NCI-H1930 (cell line): ENCODE measurements at regions not wholly inside any gene's neighbourhood (a gene's known extent, or its start where the extent isn't known, plus 50 kb on each side); places are given as distances from the start of the nearest gene placed in this dataset.

ENCODE experiments used
- DNase-seq, 2 experiments: peaks; one replicate each; lab custom pipeline; 2025; lab: John Stamatoyannopoulos, UW

GRCh38 chr2:611519-611918 is 65.7 kb downstream of the TMEM18 start:
- DNase-seq = no peak

DNA sequence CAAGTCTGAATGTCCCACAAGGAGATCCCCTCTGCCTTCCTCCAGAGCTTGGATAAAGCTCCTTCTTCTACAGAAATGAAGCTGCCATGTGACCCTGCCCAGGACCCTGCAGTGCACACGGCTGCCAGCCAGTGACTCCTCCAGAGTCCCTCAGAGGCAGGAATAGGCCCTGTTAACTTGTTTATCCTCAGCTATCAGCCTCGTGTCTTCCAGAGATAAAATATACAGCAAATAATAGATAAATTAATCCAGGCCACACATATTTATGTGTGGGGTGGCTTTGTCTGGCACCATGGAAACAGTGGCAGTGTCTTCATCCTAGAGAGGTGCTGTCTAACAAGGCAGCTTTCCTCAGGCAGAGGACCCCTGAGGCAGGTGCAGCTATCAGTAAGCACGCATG is 66.7 kb downstream of the TMEM18 start:
- no peak for DNase-seq

DNA sequence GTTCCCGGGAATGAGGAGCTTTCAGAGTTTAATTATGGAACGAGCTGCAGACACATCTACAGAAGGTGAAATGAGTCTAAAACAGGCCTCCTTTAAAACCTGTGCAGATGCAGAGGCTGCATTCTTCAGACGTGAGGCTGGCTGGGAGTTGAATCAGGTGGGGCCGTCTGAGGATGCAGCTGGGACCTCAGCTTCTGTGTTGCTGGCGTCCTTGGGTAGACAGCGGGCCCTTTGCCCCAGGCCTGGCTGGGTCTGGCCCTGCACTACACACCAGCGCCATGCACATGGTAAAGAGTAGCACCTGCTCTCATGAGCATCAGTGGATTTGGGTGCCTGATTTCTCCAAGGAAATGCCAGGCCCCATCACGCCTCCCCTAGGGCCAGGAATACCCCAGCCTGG is 67.3 kb downstream of the TMEM18 start:
- no peak for DNase-seq

- no peak for DNase-seq
Observed at GRCh38 chr2:609449-609848, 67.8 kb downstream of the TMEM18 start.

DNA sequence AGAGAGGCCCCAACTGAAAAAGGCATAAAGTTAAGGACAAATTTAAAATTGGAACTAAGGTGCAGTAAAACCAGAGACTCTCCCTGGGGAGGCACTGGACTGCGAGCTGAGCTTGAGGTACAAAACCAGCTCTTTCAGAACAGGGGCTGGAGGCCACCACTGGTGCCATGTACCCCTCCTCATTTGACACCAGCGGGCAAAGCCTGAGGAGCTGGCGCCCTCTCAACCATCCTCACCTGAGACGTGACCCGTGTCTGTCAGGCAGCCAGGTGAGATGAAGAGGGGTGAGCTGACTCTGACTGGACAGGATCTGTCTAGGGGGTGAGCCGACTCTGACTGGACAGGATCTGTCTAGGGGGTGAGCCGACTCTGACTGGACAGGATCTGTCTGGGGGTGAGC is 68.5 kb downstream of the TMEM18 start:
- DNase-seq = no peak

DNA sequence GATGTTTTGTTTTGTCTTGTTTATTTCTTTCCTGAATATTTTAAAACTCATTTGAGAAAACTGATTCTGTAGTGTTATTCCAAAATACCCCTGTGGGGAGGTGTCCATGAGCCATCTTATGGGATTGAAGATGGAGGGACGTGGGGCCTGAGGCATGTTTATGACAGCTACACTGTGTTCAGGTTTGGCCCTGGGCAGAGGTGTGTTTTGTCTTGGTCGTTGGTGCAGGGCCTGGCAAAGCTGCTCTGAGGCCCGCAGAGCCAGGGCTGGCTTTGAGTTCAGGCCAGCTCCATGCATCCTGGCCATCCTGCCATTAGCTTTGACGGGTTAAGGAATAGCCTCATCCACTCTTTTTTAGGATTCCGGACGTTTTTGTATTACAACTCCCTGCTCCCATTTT is 68.9 kb downstream of the TMEM18 start:
- no peak for DNase-seq

DNA sequence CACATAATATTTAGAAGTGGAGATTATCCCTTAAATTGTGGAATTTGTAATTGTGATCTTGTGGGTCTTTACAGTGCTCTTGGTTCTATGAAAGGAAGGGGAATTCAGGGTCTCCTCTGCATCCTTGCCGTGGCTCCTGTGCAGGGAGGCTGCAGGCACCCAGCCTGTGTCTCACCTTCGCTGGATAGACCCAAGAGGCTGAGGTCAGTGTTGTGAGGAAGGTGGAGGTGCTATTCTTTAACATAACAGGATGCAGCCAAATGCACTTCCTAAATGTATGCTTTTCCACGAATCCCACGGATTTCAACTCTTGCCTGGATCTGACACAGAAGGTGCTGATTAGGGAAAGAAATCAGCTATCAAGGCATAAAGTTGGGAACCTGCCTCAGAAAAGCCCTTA is 69.5 kb downstream of the TMEM18 start:
- no peak for DNase-seq

- DNase-seq = no peak
Observed at GRCh38 chr2:607172-607571, 70.0 kb downstream of the TMEM18 start.

GRCh38 chr2:605674-606608 is 71.3 kb downstream of the TMEM18 start:
- DNase-seq = no peak

- no peak for DNase-seq
Observed at GRCh38 chr2:604854-605524, 72.2 kb downstream of the TMEM18 start.

GRCh38 chr2:604385-604784 is 72.8 kb downstream of the TMEM18 start:
- DNase-seq = no peak

GRCh38 chr2:603869-604268 is 73.3 kb downstream of the TMEM18 start:
- no peak for DNase-seq

GRCh38 chr2:603427-603826 is 73.8 kb downstream of the TMEM18 start:
- no peak for DNase-seq

GRCh38 chr2:602571-603359 is 74.4 kb downstream of the TMEM18 start:
- DNase-seq = no peak

GRCh38 chr2:601806-602455 is 75.3 kb downstream of the TMEM18 start:
- no peak for DNase-seq

DNA sequence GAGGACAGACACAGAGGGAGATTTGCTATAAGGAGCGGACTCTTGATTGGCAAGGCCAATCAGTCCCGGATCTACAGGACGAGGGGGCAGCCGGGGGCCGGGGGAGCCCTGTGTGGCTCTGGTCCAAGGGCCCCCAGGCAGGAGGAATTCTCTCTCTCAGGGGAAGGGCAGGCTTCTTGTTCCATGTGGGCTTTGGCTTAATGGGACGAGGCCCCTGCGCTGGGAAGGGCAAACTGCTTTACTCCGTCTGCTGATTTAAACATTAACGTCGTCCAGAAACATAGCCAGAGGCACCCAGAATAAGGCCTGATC is 75.9 kb downstream of the TMEM18 start:
- no peak for DNase-seq

DNA sequence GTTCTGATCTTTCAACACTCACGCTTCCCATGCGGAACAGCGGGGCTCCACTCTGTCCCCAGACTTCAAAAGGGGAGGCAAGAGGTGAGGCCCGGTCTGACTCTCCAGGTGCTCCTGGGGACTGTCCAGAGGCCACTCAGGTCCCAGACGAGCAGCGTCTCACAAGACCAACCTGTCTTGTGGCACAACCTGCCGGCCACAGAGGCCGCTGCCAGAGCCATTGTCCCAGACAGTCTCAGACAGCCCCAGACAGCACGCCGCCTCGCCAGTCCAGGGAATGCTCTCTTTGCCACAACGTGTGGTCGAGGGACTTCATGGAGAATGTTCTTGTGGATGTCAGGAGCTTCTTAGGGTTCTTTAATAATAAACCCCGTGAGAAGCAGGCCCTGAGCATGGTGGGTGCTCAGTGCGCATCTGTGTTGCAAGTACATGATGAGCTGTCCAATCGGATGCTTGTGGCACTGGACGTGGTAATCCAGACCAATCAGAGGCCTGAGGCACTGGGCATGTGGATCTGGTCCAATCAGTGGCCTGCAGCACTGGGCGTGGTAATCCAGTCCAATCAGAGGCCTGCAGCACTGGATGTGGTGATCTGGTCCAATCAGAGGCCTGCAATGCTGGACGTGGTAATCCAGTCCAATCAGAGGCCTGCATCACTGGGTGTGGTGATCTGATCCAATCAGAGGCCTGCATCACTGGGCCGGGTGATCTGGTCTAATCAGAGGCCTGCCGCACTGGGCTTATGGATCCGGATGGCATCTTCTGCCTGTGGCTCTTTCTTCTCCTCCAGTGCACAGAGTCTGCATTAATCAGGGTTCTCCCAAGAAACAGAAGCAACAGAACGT is 76.4 kb downstream of the TMEM18 start:
- no peak for DNase-seq

- no peak for DNase-seq
Observed at GRCh38 chr2:599601-600000, 77.6 kb downstream of the TMEM18 start.

DNA sequence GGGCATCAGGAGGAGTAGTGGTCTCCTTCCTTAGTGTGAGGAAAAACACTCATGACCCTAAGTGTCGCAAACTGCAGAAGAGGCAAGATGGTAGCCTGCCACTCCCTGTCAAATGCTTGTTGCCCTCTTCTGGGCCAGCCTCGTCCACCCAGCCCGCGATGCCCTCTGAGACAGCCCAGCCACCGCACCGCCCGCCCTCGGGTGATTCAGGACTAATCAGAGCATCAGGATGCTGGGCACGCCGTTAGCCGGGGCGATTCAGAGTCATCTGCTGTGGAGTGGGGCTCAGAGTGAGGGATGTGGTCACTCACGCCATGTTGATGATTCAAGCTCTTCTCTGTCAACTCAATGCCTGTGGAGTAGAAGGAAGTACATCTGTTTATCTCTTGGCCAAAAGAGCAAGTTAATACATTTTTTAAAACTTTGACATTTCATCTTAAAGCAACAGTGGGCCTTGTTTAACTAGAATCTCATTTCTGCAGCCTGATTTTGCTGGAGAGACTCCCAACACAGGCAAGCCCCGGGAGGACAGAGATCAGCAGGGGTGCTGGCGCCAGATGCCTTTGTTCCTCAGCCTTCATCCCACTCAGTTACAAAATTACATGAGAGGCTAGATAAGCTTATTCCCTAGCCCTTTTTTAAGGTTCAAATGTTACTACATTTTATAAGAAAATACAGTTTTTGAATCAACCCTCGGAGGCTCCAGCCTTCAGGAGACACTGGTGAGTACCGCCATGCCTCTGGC is 79.0 kb downstream of the TMEM18 start:
- DNase-seq = no peak

DNA sequence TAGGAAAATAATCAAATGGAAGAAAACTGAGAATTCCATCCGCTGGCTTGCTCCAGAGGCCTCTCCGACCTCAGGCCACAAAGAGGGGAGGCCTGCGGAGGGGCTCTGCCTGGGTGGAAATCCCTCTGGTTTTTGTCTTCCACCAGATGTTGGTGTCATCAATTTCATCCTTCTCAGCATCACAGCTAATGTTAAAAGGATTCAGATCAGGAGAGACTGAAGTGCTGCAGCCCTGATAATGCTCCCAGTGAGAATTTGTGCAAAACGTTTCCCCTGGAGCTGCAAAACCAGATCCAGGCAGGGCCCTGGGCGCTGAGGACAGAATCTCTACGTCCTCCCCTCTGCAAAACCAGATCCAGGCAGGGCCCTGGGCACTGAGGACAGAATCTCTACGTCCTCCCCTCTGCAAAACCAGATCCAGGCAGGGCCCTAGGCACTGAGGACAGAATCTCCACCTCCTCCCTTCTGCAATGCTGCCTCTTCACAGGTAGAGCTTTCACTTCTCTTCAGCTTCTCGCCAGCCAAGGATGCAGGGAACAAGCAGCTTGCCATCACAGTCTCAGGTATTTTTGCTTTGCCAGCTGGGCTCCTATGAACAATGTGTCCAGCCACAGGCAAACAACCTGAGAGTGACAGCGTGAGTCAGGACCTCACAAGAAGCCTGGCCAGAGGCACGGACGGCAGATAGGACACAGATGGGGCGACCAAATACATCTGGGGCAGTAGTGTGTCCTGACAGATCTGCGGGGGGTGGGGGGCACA is 81.2 kb downstream of the TMEM18 start:
- DNase-seq = no peak
